HG03575 (cell line): ENCODE measurements at regions not wholly inside any gene's neighbourhood (a gene's known extent, or its start where the extent isn't known, plus 50 kb on each side); places are given as distances from the start of the nearest gene placed in this dataset.

Experiments
- ATAC-seq: cut with Tn5 transposase; IDR thresholded peaks from one replicate; pipeline ENCODE4 v1.9.1; 2021; ENCODE audit not compliant: unreplicated experiment, insufficient number of reproducible peaks, low FRiP score; ENCODE audit errors: extremely low read depth

- no peak for ATAC-seq
Measured at GRCh38 chr11:81089242-81089641, 1644.4 kb downstream of the FAM181B start.

- ATAC-seq: no peak
Measured at GRCh38 chr11:81080476-81080875, 1639.6 kb upstream of the TENM4 start.

GRCh38 chr11:81072273-81072672 is 1631.4 kb upstream of the TENM4 start:
- ATAC-seq: no peak

GRCh38 chr11:81071606-81072005 is 1630.8 kb upstream of the TENM4 start:
- ATAC-seq: no peak

GRCh38 chr11:81070948-81071347 is 1630.1 kb upstream of the TENM4 start:
- no peak for ATAC-seq

GRCh38 chr11:81059356-81059755 is 1618.5 kb upstream of the TENM4 start:
- no peak for ATAC-seq

GRCh38 chr11:81052344-81053158 is 1611.7 kb upstream of the TENM4 start:
- ATAC-seq: no peak

- ATAC-seq: no peak
Measured at GRCh38 chr11:81039916-81040524, 1599.2 kb upstream of the TENM4 start.

- no peak for ATAC-seq
Measured at GRCh38 chr11:81036168-81036870, 1595.5 kb upstream of the TENM4 start.

GRCh38 chr11:81033779-81034540 is 1593.1 kb upstream of the TENM4 start:
- ATAC-seq: no peak

GRCh38 chr11:81032906-81033305 is 1592.1 kb upstream of the TENM4 start:
- ATAC-seq: no peak

GRCh38 chr11:81030186-81030585 is 1589.4 kb upstream of the TENM4 start:
- ATAC-seq: no peak

- no peak for ATAC-seq
Measured at GRCh38 chr11:81026032-81026431, 1585.2 kb upstream of the TENM4 start.

- no peak for ATAC-seq
Measured at GRCh38 chr11:81022057-81022456, 1581.2 kb upstream of the TENM4 start.

- no peak for ATAC-seq
Measured at GRCh38 chr11:81010631-81011030, 1569.8 kb upstream of the TENM4 start.

GRCh38 chr11:81007046-81007445 is 1566.2 kb upstream of the TENM4 start:
- no peak for ATAC-seq

- ATAC-seq: no peak
Measured at GRCh38 chr11:81005595-81005994, 1564.8 kb upstream of the TENM4 start.

GRCh38 chr11:81004576-81004975 is 1563.7 kb upstream of the TENM4 start:
- no peak for ATAC-seq

- ATAC-seq: no peak
Measured at GRCh38 chr11:81002374-81002773, 1561.5 kb upstream of the TENM4 start.
